Naive thymus-derived CD4-positive, alpha-beta T cell (primary cell): ENCODE measurements at regions not wholly inside any gene's neighbourhood (a gene's known extent, or its start where the extent isn't known, plus 50 kb on each side); places are given as distances from the start of the nearest gene placed in this dataset.

ENCODE experiments used
- ATAC-seq: fragments of 150-1000 bp; cut with Tn5 transposase; 2 replicates; pipeline ENCODE4 v1.10.0; 2021; ENCODE audit warnings: mild to moderate bottlenecking, moderate library complexity
- CTCF ChIA-PET: fragments of 350-600 bp; sonication (Branson Sonifier 250); formaldehyde crosslinking; loops from one replicate; lab custom pipeline; 2021; ENCODE audit warnings: antibody characterized with exemption; lab: Charles Lee
- POLR2A ChIA-PET: fragments of 350-600 bp; sonication (Branson Sonifier 250); formaldehyde crosslinking; loops from one replicate; lab custom pipeline; 2021; ENCODE audit warnings: antibody characterized with exemption, inconsistent platforms; lab: Charles Lee
- DNase-seq, 9 donors: peaks; one replicate each; pipeline versions ENCODE4 v3.0.0 to v3.0.0-alpha.2; 2020 to 2022; ENCODE audit warnings: mixed read lengths in 1 of 9
- H3K27ac ChIP-seq: one replicate; pipeline ENCODE4 v1.7.0; 2013; ENCODE audit warnings: mild to moderate bottlenecking, low read depth, low read length, moderate library complexity
- H3K27me3 ChIP-seq, 2 donors: one replicate each; pipeline ENCODE4 v1.7.0; 2013; ENCODE audit warnings: low read length in 2 of 2, mild to moderate bottlenecking in 2 of 2, moderate library complexity in 2 of 2; ENCODE audit not compliant: control insufficient read depth in 2 of 2, insufficient read depth in 2 of 2
- H3K36me3 ChIP-seq, 3 experiments: 1 replicate in 2 of 3; 2 replicates in 1 of 3; pipeline ENCODE4 v1.7.0; 2013; ENCODE audit warnings: low read length in 3 of 3, mild to moderate bottlenecking in 3 of 3, moderate library complexity in 1 of 3; ENCODE audit not compliant: insufficient read depth in 3 of 3, control insufficient read depth in 2 of 3
- H3K4me1 ChIP-seq, 2 donors: one replicate each; pipeline ENCODE4 v1.7.0; 2013; ENCODE audit warnings: low read length in 2 of 2, mild to moderate bottlenecking in 2 of 2, moderate library complexity in 1 of 2; ENCODE audit not compliant: control insufficient read depth in 2 of 2, insufficient read depth in 2 of 2
- H3K4me3 ChIP-seq: 2 replicates; pipeline ENCODE4 v1.7.0; 2013; ENCODE audit warnings: mild to moderate bottlenecking, low read length
- H3K9me3 ChIP-seq, 3 experiments: 1 replicate in 2 of 3; 2 replicates in 1 of 3; pipeline ENCODE4 v1.7.0; 2013; ENCODE audit warnings: low read length in 3 of 3; ENCODE audit not compliant: control insufficient read depth in 2 of 3
- H3K27ac Mint-ChIP-seq, 9 donors: one replicate each; pipeline ENCODE4 v1.8.0; 2020 to 2022; ENCODE audit warnings: mixed read lengths in 9 of 9, mild to moderate bottlenecking in 8 of 9, moderate library complexity in 5 of 9, inconsistent platforms in 2 of 9
- H3K27me3 Mint-ChIP-seq, 5 donors: one replicate each; pipeline ENCODE4 v1.8.0; 2021 to 2022; ENCODE audit warnings: mixed read lengths in 5 of 5, mild to moderate bottlenecking in 1 of 5
- H3K36me3 Mint-ChIP-seq, 5 donors: one replicate each; pipeline ENCODE4 v1.8.0; 2020 to 2022; ENCODE audit warnings: mixed read lengths in 5 of 5, mild to moderate bottlenecking in 3 of 5, inconsistent platforms in 1 of 5
- H3K4me1 Mint-ChIP-seq, 7 donors: one replicate each; pipeline ENCODE4 v1.8.0; 2020 to 2022; ENCODE audit warnings: mixed read lengths in 7 of 7, mild to moderate bottlenecking in 3 of 7, inconsistent platforms in 1 of 7
- H3K4me3 Mint-ChIP-seq, 10 donors: one replicate each; pipeline ENCODE4 v1.8.0; 2020 to 2022; ENCODE audit warnings: mild to moderate bottlenecking in 10 of 10, mixed read lengths in 10 of 10, moderate library complexity in 6 of 10, inconsistent platforms in 2 of 10
- H3K9me3 Mint-ChIP-seq, 11 donors: one replicate each; pipeline ENCODE4 v1.8.0; 2020 to 2022; ENCODE audit warnings: mixed read lengths in 11 of 11, mild to moderate bottlenecking in 4 of 11, inconsistent platforms in 1 of 11, moderate library complexity in 1 of 11
- intact Hi-C, 2 donors: fragments of 100-400 bp; cut with micrococcal nuclease; formaldehyde crosslinking; loops; one replicate each; pipeline ENCODE4 v1.15.1; 2023

DNA sequence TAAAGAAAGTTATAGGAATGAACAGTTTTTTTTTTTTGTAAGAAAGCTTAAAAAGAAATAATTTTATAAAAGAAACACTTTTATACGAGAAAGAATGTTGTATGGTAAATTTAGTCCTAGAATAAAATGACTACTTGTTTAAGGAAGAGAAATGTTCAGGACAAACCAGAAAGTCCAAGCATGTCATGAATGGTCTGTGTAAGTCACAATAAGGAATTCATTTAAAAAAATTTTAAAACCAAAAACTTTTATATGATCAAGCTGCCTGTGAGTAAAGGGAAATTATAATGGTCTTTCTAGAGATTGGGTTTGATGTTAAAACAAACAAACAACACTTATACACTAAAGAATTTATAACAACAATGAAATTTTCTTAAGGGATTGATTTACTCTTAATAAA, 858.9 kb upstream of the PCDH7 start:
- CTCF ChIA-PET, result no interaction called here
- Histone ChIP-seq H3K36me3 (no peaks in the 10 kb centered on the region), H3K27me3 (no peaks in the 10 kb centered on the region), H3K4me1 (no peaks in the 10 kb centered on the region), H3K9me3 (no peaks in the 10 kb centered on the region), H3K27ac (no peak overlapping the region), H3K4me3 (no peak overlapping the region)
- POLR2A ChIA-PET, result no interaction called here
- intact Hi-C loops, result no loop called here
- DNase-seq, result no peak
- Mint-ChIP-seq H3K27ac (no peak overlapping the region), H3K36me3 (peaks cover 0 to 4% (median 0%) of the 10 kb centered on the region in 5 donors), H3K27me3 (no peaks in the 10 kb centered on the region), H3K4me1 (no peaks in the 10 kb centered on the region), H3K9me3 (peaks cover 3 to 62% (median 14%) of the 10 kb centered on the region in 11 donors), H3K4me3 (no peak overlapping the region)
- ATAC-seq, result no peak

DNA sequence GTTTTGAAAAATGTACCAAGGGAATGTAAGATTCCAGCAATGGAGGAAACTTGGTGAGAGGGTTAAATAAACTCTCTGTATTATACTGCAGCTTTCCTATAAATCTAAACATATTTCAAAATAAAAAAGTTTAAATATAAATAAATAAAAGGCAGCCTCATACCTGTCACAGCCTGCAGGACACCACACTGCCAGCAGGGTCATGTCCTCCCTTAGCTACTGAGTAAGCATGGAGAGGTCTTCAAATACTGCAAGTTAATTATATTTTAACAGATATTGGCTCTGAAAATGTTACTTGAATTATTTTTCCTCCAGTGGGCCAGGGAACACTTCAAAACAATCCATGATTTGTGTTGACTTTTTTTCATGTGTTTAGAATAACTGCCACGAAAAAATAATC, 852.8 kb upstream of the PCDH7 start:
- no peaks in the 10 kb centered on the region for H3K9me3 ChIP-seq
- no peaks in the 10 kb centered on the region for H3K4me1 ChIP-seq
- H3K4me3 ChIP-seq, result no peak overlapping the region
- no peaks in the 10 kb centered on the region for H3K36me3 ChIP-seq
- Mint-ChIP-seq H3K9me3 (peaks cover 0 to 45% (median 12%) of the 10 kb centered on the region in 11 donors), H3K27me3 (no peaks in the 10 kb centered on the region), H3K27ac (no peak overlapping the region), H3K4me1 (no peaks in the 10 kb centered on the region), H3K4me3 (no peak overlapping the region), H3K36me3 (peaks cover 0 to 4% (median 0%) of the 10 kb centered on the region in 5 donors)
- no peaks in the 10 kb centered on the region for H3K27me3 ChIP-seq
- ATAC-seq, result no peak
- CTCF ChIA-PET, result no interaction called here
- POLR2A ChIA-PET, result no interaction called here
- no peak overlapping the region for H3K27ac ChIP-seq
- DNase-seq, result no peak
- intact Hi-C loops, result no loop called here

DNA sequence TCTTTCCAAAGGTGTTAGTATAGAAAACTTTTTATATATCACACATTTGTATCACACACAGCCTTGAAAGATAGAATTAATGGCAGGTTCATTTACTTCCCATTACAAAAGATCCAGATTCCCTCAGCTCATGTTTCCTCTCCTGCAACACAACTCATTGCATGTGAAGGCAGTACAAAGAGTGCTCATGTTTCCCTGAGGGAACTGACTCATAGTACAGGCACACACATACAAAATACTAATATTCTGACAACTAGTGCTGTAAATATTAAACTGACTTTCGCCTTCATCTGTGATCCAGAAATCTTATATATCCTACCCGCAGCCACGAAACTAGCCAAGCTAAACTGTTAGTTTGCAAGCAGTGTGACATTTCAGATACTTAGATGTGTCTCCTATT, 819.8 kb upstream of the PCDH7 start:
- ATAC-seq (no peak), DNase-seq (no peak)
- H3K9me3 ChIP-seq, result no peaks in the 10 kb centered on the region
- no peak overlapping the region for H3K4me3 Mint-ChIP-seq
- H3K36me3 Mint-ChIP-seq, result no peaks in the 10 kb centered on the region
- no peaks in the 10 kb centered on the region for H3K4me1 Mint-ChIP-seq
- peaks cover 0 to 10% (median 1%) of the 10 kb centered on the region in 11 donors for H3K9me3 Mint-ChIP-seq
- POLR2A ChIA-PET, result no interaction called here
- no peak overlapping the region for H3K27ac ChIP-seq
- no peaks in the 10 kb centered on the region for H3K36me3 ChIP-seq
- CTCF ChIA-PET, result no interaction called here
- no peak overlapping the region for H3K27ac Mint-ChIP-seq
- intact Hi-C loops, result no loop called here
- no peak overlapping the region for H3K4me3 ChIP-seq
- no peaks in the 10 kb centered on the region for H3K4me1 ChIP-seq
- no peaks in the 10 kb centered on the region for H3K27me3 Mint-ChIP-seq
- H3K27me3 ChIP-seq, result no peaks in the 10 kb centered on the region

DNA sequence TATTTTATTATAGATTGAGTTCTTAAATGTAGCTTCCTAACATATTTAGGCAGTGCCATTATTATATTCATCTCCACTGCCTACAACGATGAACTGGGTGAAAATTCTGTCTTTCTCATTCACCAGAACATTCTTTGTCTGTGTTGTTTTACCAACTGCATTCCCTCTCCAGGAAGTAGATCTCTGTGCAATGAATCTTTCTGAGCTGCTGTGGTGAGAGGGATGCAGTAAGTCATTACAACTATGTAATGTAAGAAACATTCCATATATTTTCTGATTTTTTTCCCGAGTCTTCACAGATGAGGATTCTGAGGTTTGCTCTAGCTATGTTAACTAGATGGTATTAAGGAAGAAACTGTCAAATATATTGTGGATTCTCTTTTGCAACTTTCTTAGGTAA, 811.9 kb upstream of the PCDH7 start:
- no peak for DNase-seq
- ChIA-PET CTCF (no interaction called here), POLR2A (no interaction called here)
- no peak overlapping the region for H3K27ac ChIP-seq
- H3K4me1 Mint-ChIP-seq, result no peaks in the 10 kb centered on the region
- H3K27ac Mint-ChIP-seq, result no peak overlapping the region
- H3K4me3 Mint-ChIP-seq, result no peak overlapping the region
- intact Hi-C loops, result no loop called here
- no peaks in the 10 kb centered on the region for H3K9me3 ChIP-seq
- no peaks in the 10 kb centered on the region for H3K36me3 ChIP-seq
- no peaks in the 10 kb centered on the region for H3K4me1 ChIP-seq
- no peaks in the 10 kb centered on the region for H3K27me3 Mint-ChIP-seq
- H3K4me3 ChIP-seq, result no peak overlapping the region
- no peaks in the 10 kb centered on the region for H3K36me3 Mint-ChIP-seq
- no peaks in the 10 kb centered on the region for H3K27me3 ChIP-seq
- peaks cover 0 to 18% (median 6%) of the 10 kb centered on the region in 11 donors for H3K9me3 Mint-ChIP-seq
- ATAC-seq, result no peak

DNA sequence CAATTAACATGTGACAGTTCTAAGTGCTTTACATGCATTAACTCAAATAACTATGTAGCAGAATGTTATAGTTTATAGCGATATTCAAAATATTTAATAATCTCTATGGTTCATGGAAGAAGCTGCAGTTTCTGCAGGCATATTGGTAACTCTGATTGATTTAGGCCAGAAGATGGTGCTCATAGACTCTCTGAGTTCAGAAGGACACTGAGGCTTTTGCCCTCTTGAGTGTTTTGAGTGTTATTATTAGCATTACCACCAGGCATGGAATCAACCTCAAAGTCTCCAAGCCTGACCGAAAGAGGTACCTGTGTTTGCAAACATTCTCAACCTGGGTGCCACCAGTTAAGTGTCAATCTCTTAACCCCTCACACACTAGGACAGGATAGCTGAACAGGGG, 792.3 kb upstream of the PCDH7 start:
- DNase-seq (no peak), ATAC-seq (no peak)
- POLR2A ChIA-PET, result no interaction called here
- H3K27me3 Mint-ChIP-seq, result no peaks in the 10 kb centered on the region
- no peaks in the 10 kb centered on the region for H3K4me1 Mint-ChIP-seq
- no peak overlapping the region for H3K4me3 ChIP-seq
- H3K9me3 Mint-ChIP-seq, result peaks cover 0 to 17% (median 6%) of the 10 kb centered on the region in 11 donors
- CTCF ChIA-PET, result no interaction called here
- H3K4me1 ChIP-seq, result no peaks in the 10 kb centered on the region
- H3K9me3 ChIP-seq, result no peaks in the 10 kb centered on the region
- no peaks in the 10 kb centered on the region for H3K27me3 ChIP-seq
- H3K27ac ChIP-seq, result no peak overlapping the region
- no peaks in the 10 kb centered on the region for H3K36me3 ChIP-seq
- no peaks in the 10 kb centered on the region for H3K36me3 Mint-ChIP-seq
- H3K27ac Mint-ChIP-seq, result no peak overlapping the region
- no peak overlapping the region for H3K4me3 Mint-ChIP-seq
- intact Hi-C loops, result no loop called here

DNA sequence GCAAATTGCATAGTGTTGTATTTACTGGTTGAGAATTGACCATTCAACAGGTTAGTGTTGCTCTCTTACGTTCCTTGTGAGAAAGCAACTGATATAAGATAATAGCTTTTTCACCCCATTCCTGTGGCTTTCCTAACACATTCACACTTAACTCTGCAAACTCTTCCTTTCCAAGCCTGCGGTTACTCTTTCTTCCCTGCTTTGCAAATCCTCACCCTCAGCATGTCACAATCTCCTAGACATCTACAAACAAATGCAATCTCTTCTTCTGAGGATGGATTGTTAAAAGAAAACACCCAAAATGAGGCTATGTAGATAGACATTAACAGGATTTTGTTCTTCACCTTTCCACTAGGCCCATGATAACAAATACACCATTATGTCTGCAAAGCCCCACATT, 771.7 kb upstream of the PCDH7 start:
- intact Hi-C loops, result no loop called here

DNA sequence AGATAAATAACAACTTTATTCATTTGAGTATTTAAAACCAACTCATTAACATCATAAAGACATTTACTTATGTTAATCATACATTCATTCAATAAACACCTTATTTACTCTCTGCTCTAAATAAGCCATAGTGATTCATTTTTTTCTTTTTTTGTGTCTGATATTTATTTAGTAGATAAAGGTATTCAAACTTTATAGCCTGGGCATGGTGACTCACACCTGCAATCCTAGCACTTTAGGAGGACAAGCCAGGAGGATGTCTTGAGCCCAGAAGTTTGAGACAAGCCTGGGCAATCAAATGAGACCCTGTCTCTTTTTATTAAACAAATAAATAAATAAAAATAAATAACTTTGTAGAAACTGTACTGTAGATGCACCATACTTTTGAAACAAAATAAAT, 771.3 kb upstream of the PCDH7 start:
- H3K36me3 Mint-ChIP-seq, result no peaks in the 10 kb centered on the region

More for the DNA sequence above, 771.7 kb upstream of the PCDH7 start:
- no peak overlapping the region for H3K27ac Mint-ChIP-seq
- Histone ChIP-seq H3K27ac (no peak overlapping the region), H3K27me3 (no peaks in the 10 kb centered on the region), H3K4me1 (no peaks in the 10 kb centered on the region), H3K9me3 (no peaks in the 10 kb centered on the region), H3K36me3 (no peaks in the 10 kb centered on the region), H3K4me3 (no peak overlapping the region)
- no peaks in the 10 kb centered on the region for H3K27me3 Mint-ChIP-seq
- ChIA-PET POLR2A (no interaction called here), CTCF (no interaction called here)
- H3K4me1 Mint-ChIP-seq, result no peaks in the 10 kb centered on the region
- DNase-seq, result no peak
- peaks cover 0 to 12% (median 5%) of the 10 kb centered on the region in 11 donors for H3K9me3 Mint-ChIP-seq
- no peaks in the 10 kb centered on the region for H3K36me3 Mint-ChIP-seq
- H3K4me3 Mint-ChIP-seq, result no peak overlapping the region
- ATAC-seq, result no peak

More for the DNA sequence above, 771.3 kb upstream of the PCDH7 start:
- H3K9me3 Mint-ChIP-seq, result peaks cover 0 to 12% (median 4%) of the 10 kb centered on the region in 11 donors
- H3K27ac Mint-ChIP-seq, result no peak overlapping the region
- H3K4me1 ChIP-seq, result no peaks in the 10 kb centered on the region
- no peaks in the 10 kb centered on the region for H3K9me3 ChIP-seq
- H3K27me3 ChIP-seq, result no peaks in the 10 kb centered on the region
- no peaks in the 10 kb centered on the region for H3K4me1 Mint-ChIP-seq
- ChIA-PET POLR2A (no interaction called here), CTCF (no interaction called here)
- intact Hi-C loops, result no loop called here
- H3K36me3 ChIP-seq, result no peaks in the 10 kb centered on the region
- no peak for DNase-seq
- H3K27ac ChIP-seq, result no peak overlapping the region
- H3K27me3 Mint-ChIP-seq, result no peaks in the 10 kb centered on the region
- no peak for ATAC-seq
- no peak overlapping the region for H3K4me3 Mint-ChIP-seq
- H3K4me3 ChIP-seq, result no peak overlapping the region
